Fibroblast of the aortic adventitia (primary cell): ENCODE measurements at regions not wholly inside any gene's neighbourhood (a gene's known extent, or its start where the extent isn't known, plus 50 kb on each side); places are given as distances from the start of the nearest gene placed in this dataset.

Source experiments
- DNase-seq: peaks from one replicate; pipeline ENCODE4 v3.0.0-alpha.2; 2010; ENCODE audit warnings: low read depth
- H3K4me3 ChIP-seq: 2 replicates; pipeline ENCODE4 v1.5.1; 2011; ENCODE audit warnings: low read depth, mild to moderate bottlenecking, control low read depth, low read length, moderate library complexity
- CTCF ChIP-seq: IDR thresholded peaks from 2 replicates; pipeline ENCODE4 v1.5.1; 2011; ENCODE audit warnings: mild to moderate bottlenecking, low read length, control low read depth, inconsistent platforms; ENCODE audit not compliant: insufficient read depth

- no peak for TF ChIP-seq CTCF
- peak; percentile 92 for DNase-seq
- H3K4me3 ChIP-seq = no peak overlapping the region
Measured at GRCh38 chr2:196331143-196331542, 159.8 kb upstream of the STK17B start.

- no peak overlapping the region for H3K4me3 ChIP-seq
- TF ChIP-seq CTCF = no peak
- peak; percentile 57 for DNase-seq
Measured at GRCh38 chr2:196331851-196332250, 160.5 kb upstream of the STK17B start.

GRCh38 chr2:196333397-196333796 is 162.0 kb upstream of the STK17B start:
- TF ChIP-seq CTCF = no peak
- no peak overlapping the region for H3K4me3 ChIP-seq
- no peak for DNase-seq

- peak; percentile 81 for DNase-seq
- TF ChIP-seq CTCF = no peak
- H3K4me3 ChIP-seq = no peak overlapping the region
Measured at GRCh38 chr2:196334710-196335109, 163.3 kb upstream of the STK17B start.

- peak; percentile 96 for DNase-seq
- no peak overlapping the region for H3K4me3 ChIP-seq
- TF ChIP-seq CTCF = no peak
Measured at GRCh38 chr2:196335221-196335634, 163.8 kb upstream of the STK17B start.

- DNase-seq = no peak
- H3K4me3 ChIP-seq = no peak overlapping the region
Measured at GRCh38 chr2:196336207-196336606, 164.8 kb upstream of the STK17B start.

More at GRCh38 chr2:196336207-196336606, 164.8 kb upstream of the STK17B start:
- TF ChIP-seq CTCF = no peak
